ENCODE measurements at regions not wholly inside any gene's neighbourhood (a gene's known extent, or its start where the extent isn't known, plus 50 kb on each side); places are given as distances from the start of the nearest gene placed in this dataset.

GRCh38 chr14:32009221-32009975 is 67.7 kb upstream of the ARHGAP5 start:
- DNase-seq (no peak), ATAC-seq (no peak)
- intact Hi-C loops (cut with DNase I) = no loop called here
- peak overlapping the region in 2 of 12 donors; percentile 65 to 82 for H3K27ac ChIP-seq
- peaks cover 0 to 41% (median 9%) of the 10 kb centered on the region in 12 donors for H3K4me1 ChIP-seq
- 67 to 75% (median 68%) methylated on average over 5 of the region's 5 CpGs for WGBS, 4 donors
- TF ChIP-seq POLR2A (IDR thresholded peaks at IDR 0.05) = no peak
- no peak for TF ChIP-seq CTCF (IDR thresholded peaks at IDR 0.05)
- no peak overlapping the region for H3K4me3 ChIP-seq
- no peaks in the 10 kb centered on the region for H3K27me3 ChIP-seq
- H3K9me3 ChIP-seq = no peaks in the 10 kb centered on the region
- no peaks in the 10 kb centered on the region for H3K36me3 ChIP-seq

GRCh38 chr14:32009976-32010581 is 67.0 kb upstream of the ARHGAP5 start:
- DNase-seq = no peak
- peaks cover 0 to 46% (median 9%) of the 10 kb centered on the region in 12 donors for H3K4me1 ChIP-seq
- H3K27ac ChIP-seq = peak overlapping the region in 3 of 12 donors; percentile 5 to 58 (median 7)
- ATAC-seq = no peak
- 75 to 84% (median 77%) methylated on average over 6 of the region's 6 CpGs for WGBS, 4 donors
- TF ChIP-seq CTCF (IDR thresholded peaks at IDR 0.05) (no peak), POLR2A (IDR thresholded peaks at IDR 0.05) (no peak)
- H3K27me3 ChIP-seq = no peaks in the 10 kb centered on the region
- intact Hi-C loops (cut with DNase I) = no loop called here
- H3K9me3 ChIP-seq = no peaks in the 10 kb centered on the region
- H3K4me3 ChIP-seq = no peak overlapping the region
- H3K36me3 ChIP-seq = no peaks in the 10 kb centered on the region

- no peak for DNase-seq
- peak in 1 of 4 donors; percentile 25 for ATAC-seq
- Histone ChIP-seq H3K27me3 (no peaks in the 10 kb centered on the region), H3K9me3 (no peaks in the 10 kb centered on the region), H3K4me3 (no peak overlapping the region), H3K27ac (peak overlapping the region in 5 of 12 donors; percentile 4 to 58 (median 7)), H3K36me3 (no peaks in the 10 kb centered on the region), H3K4me1 (peaks cover 0 to 51% (median 9%) of the 10 kb centered on the region in 12 donors)
- TF ChIP-seq POLR2A (IDR thresholded peaks at IDR 0.05) = no peak
- no peak for TF ChIP-seq CTCF (IDR thresholded peaks at IDR 0.05)
- 57 to 72% (median 69%) methylated on average over 4 of the region's 4 CpGs for WGBS, 4 donors
- intact Hi-C loops (cut with DNase I) = no loop called here
Observed at GRCh38 chr14:32010604-32011125, 66.4 kb upstream of the ARHGAP5 start.

- Histone ChIP-seq H3K9me3 (no peaks in the 10 kb centered on the region), H3K4me1 (peaks cover 0 to 52% (median 9%) of the 10 kb centered on the region in 12 donors), H3K4me3 (no peak overlapping the region), H3K36me3 (no peaks in the 10 kb centered on the region), H3K27ac (peak overlapping the region in 5 of 12 donors; percentile 4 to 58 (median 7)), H3K27me3 (no peaks in the 10 kb centered on the region)
- WGBS, 4 donors = 76 to 84% (median 79%) methylated on average over 3 of the region's 3 CpGs
- ATAC-seq = no peak
- TF ChIP-seq CTCF (IDR thresholded peaks at IDR 0.05) (no peak), POLR2A (IDR thresholded peaks at IDR 0.05) (no peak)
- DNase-seq = no peak
- intact Hi-C loops (cut with DNase I) = no loop called here
Observed at GRCh38 chr14:32011225-32011624, 65.9 kb upstream of the ARHGAP5 start.

Data from heart left ventricle (tissue), 16 donors.